HG03039 (cell line): ENCODE measurements at regions not wholly inside any gene's neighbourhood (a gene's known extent, or its start where the extent isn't known, plus 50 kb on each side); places are given as distances from the start of the nearest gene placed in this dataset.

ENCODE experiments used
- ATAC-seq: cut with Tn5 transposase; IDR thresholded peaks from one replicate; pipeline ENCODE4 v1.9.1; 2021; ENCODE audit warnings: mild to moderate bottlenecking, moderate library complexity; ENCODE audit not compliant: unreplicated experiment

DNA sequence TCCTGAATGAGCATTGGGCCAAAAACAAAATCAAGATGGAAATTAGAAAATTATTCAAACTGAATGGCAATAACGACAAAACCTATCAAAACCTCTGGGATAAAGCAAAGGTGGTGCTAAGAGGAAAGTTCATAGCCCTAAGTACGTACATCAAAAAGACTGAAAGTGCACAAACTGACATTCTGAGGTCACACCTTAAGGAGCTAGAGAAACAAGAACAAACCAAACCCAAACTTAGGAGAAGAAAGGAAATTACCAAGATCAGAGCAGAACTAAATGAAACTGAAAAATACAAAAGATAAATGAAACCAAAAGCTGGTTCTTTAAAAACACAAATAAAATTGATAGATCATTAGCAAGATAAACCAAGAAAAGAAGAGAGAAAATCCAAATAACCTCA, 1543.5 kb upstream of the ACVR2A start:
- ATAC-seq: no peak

DNA sequence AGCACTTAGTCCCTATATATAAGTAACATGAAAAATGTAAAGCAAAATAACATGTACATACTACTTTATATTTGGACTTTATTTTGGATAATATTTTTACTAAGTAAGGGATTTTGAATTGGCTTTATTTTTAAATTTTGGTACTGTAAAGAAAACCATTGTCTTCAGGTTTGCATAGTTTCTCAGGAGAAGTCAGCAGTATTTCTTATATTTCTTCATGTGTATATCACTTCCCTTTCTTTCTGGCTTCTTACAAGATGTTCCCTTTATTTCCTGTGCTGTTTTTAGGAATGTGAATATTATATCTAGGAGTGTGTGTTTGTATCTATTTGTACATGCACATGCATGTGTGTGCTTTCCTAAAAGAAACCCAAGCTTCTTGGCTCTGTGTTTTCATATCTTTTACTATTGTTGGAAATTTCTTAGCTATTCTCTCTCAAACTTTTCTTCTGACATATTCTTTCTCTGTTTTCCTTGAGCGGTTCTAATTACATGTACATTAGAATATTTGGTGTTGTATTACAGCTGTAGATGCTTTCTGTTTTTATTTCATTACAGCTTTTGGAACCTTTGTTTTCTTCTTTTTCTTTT, 1549.7 kb upstream of the ACVR2A start:
- no peak for ATAC-seq

DNA sequence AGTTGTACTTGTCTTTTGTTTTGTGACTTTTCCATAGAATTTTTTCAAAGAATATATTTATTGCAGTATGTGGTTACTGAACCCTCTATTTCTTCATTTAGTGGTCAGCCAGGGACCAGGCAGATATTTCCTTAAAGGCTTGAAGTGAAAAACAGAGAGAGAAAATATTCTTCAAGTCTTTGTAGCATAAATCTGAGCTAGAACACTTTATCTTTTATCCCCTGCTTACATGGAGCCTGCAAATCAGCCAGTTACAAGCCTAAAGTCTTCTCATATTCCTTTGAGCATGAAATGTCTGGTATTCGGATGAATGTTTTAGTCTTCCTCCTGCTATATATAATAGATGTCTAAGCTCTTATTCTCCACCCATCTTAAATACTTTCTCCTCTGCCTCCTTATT, 1557.5 kb upstream of the ACVR2A start:
- ATAC-seq: no peak

DNA sequence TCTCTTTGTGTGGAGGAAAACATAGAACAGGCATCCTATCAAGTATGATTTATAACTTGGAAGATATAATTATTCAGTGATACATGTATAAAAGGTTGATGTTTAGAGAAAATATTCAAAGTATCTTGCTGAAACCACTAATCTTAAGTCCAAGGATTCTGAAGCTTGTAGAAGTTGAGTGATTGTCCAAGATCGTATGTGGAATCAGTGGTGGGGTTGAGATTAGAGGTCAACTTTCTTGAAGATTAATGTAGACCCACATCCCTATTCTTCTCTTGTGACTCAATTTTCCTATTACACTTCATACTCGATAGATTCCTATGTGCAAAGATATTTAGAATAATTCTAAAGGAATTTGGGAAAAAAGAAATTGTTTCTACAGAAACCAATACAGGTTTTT, 1565.9 kb upstream of the ACVR2A start:
- no peak for ATAC-seq

DNA sequence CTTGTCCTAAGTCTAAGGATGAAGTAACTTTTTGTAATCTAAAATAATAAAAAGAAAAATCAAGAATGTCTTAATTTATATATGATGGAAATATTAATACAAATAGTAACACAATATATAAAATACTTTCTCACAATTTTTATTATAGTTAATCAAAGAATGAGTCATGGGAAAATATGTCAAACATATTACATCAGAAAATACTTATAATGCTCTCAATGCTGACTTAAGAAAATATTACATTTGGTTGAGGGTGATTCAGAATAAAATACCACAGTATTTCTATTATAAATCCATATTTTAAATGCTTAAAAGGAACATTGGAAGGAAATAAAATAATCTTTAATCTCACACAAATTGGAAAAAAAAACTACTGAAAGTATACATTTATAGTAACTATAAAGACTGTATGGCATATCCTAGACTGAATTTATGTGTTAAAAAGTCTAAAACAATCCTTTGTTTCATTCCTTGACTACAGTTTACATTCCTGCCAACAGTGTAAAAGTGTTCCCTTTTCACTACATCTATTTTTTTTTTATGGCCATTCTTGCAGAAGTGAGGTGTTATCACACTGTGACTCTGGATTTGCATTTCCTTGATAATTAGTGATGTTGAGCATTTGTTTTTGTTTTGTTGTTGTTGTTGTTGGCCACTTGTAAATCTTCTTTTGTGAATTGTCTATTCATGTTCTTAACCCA, 1573.5 kb upstream of the ACVR2A start:
- no peak for ATAC-seq

DNA sequence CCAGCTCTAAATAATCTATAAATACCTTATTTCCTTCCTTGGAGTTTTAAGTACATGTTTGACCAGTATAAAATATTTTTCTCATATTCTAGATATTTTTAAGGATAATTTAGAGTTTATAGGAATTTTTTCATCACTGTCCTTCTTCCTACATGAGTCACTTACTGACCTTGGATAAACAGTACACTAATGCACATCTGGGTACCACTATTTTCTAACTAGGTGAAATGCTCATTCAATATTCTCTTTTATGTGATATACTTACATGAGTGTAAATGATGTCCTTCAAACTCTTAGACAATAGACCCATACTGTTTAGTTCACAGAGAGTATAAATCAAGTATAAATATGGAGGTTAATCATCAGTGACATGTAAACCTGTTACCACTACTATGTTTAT, 1574.2 kb upstream of the ACVR2A start:
- ATAC-seq: no peak

DNA sequence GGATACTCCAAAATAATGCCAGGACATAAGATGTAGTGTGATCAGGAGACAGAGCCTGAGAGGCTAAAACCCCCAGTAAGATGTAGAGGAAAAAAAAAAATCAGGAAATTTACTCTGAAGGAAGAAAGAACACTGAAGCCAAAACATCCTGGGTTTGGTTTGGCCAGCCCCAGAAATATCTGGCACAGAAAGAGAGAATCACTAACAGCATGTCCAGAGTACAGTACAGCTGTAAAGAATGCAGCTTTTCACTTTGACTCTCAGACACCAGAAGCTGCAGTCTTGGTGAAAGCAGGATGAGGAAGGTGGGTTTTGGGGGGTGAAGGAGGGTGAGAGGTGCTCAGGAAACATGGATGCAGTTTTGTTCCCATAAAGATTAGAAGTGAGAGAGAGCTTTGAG, 1577.7 kb upstream of the ACVR2A start:
- ATAC-seq: no peak

DNA sequence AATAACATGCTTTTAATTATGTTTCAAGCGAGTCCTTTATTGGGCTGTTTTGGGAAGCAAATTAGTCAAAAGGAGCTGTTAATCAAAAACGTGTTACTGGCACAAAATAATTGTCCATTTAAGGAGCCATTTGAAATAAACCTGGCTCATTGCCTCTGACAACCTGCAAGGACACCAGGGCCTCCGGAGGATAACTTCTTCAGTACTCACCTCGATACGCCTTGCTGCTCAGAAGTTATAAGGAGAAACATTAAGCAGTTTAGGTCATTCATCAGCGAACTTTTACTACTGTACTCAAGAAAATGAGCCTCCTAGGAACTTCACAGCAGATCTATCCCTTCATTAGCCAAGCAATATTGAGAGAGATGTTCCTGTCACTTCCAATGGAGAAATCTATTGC, 1579.2 kb upstream of the ACVR2A start:
- ATAC-seq: no peak

DNA sequence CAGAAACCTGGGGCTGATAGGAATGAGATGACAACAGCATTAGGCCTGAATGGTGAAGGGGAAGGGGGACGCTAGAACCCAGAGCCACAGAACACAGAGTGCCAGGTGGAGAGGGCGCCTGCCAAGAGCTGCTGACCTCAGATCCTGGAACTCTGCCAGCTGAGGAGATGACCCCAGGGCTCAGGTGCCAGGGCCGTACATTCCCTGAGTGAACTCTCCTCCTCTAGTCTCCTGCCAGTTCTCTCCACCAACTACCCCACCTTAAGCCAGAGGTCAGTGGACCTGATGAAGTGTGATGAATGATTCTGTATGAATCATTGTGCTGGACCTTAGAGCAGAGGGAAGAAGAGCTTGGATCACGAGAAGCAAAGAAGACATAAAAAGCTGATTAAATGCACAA, 1582.2 kb upstream of the ACVR2A start:
- ATAC-seq: no peak

DNA sequence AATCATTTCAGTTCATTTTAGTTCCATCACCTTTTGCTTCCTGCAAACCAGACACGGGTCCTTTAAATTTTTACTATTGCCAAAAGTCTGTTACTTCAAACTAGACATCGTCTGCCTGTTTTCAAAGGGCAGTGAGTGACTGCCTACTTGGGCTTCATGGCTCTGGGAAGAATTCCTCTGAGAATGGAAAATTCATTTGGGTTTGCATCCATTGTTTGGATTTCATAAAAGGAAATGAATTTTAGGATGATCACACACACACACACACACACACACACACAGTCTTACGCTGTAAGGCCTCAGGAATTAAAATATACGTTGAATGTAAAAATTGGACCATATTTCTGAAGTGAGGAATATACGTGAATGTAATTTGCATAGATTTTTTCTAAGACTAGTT, 1584.3 kb upstream of the ACVR2A start:
- no peak for ATAC-seq

DNA sequence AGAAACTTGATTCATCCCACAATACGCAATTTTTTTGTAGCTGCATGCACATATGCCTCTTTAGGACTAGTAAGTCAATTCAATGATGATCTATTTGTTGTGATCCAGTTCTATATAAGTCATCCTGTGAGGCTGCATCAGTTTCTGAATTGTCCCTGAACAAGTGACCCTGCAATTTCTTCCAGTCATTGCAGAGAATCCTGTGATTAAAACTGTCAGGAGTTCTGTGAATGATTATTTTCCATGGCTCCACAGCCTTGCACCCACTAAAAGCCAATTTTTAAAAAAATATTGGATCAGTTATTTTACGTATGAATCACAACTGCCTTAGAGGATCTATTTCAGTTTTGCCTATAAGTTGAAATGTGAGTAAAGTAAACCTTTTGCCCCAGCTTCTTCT, 1585.0 kb upstream of the ACVR2A start:
- ATAC-seq: no peak

DNA sequence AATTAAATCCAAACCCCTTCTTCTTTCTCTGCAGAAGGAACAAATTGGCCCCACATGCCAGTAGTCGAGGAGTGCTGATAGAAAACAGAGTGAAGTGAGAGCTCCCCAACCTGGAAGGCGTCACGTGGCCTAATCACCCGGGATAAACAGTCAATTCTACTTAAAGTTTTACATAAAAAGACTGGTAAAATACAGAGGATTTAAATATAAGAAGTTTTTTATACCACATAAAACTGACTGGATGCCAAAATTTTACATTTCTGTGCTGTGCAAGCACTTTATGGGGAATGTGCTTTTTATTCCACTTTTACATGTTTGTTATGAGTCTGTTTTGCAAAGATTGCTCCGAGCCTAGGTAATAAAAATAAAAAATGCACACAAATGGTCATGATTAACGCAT, 1586.8 kb upstream of the ACVR2A start:
- no peak for ATAC-seq

DNA sequence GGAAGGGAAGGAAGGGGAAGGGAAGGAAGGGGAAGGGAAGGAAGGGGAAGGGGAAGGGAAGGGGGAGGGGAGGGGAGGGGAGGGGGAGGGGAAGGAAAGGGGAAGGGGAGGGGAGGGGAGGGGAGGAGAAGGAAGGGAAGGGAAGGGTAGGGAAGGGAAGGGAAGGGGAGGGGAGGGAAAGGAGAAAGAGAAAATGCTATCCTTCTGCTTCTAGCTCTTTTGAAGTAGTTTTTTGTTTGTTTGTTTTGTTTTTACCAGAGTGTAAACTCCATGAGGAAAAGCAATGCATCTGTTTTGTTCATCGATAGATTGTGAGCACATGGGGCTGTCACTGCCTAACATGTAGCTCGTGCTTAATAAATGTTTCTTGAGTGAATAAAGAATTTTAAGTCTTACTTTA, 1592.7 kb upstream of the ACVR2A start:
- ATAC-seq: no peak

DNA sequence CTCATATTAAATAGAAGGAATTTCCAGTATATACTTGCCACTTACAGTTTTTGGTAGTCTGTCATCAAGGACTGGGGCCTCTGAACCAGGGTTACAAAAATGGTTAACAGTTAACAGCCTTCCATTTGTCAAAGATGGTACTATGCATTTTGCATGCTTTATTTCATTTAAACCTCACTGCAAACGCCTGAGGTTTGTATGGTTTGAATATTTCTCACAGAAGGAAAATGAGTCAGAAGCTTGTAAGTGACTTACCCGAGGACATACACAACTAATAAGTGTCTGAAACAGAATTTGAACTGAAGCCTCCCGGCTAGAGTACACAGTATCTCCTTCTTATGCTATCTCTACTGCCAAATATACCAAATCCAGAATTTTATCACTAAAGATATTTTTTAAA, 1593.5 kb upstream of the ACVR2A start:
- no peak for ATAC-seq

DNA sequence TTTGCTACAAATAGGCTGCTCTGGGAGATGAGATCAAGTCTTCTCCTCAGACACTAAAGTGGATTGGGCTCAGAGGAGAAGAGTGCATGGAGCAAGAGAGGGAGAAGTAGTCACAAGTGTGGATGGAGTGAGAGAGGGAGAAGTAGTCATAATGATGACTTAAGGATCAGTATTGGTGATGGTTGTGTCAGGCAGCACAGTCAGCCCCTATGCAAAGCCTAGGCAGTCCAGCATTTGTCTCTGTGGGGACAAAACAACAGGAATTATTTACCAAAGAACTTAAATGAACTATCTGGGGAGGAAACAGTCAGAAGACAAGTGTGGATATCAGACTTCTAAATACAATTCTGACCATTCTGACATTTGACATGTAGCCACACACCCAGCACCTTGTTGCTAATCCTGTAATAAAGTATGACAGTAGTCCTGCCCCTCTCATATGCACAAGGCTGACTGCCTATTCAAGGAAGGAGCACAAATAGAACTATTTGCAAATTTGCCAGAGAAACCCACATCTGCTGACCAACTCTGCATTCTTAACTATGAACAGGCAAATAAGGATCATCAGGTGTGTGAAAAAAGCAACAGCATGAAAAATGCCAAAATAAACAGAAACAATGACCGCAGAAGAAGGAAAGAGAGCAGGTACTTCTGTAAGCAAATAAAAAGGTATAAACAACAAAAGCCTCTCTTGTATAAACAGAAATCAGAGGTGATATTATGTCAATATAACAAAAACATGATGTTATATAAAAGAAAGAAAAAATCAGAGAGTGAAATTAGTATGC, 1597.9 kb upstream of the ACVR2A start:
- peak; percentile 49 for ATAC-seq

DNA sequence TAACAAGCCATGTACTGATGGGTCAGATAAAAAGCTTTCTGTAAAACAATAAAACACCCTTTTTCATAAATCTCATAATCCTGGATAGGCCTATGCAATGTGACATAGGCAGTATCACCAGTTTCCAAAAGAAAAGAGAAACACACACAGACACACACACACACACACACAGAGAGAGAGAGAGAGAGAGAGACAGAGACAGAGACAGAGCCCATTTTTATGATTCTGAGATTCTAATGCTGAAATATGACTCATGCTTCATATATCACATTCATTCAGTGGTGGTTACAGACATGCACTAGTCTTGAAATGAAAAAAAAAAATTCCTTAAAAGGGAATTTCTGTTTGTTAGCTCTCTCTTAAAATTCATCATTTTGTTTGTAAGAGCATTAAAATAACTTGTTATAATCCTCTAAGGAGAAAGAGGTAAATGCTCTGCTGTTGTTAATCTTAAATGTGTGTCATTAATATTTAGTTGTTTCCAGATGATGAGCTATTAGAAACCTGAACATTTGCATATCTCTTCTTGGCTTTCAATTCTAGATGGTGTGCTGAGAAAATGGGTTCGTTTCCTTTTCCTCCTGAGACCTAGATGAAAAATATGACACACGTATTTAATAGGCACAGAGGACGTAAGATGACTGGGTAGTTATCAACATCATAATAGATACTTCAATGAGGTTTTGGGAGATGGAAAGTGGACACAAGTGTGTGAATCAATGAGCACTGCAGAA, 1598.7 kb upstream of the ACVR2A start:
- no peak for ATAC-seq

DNA sequence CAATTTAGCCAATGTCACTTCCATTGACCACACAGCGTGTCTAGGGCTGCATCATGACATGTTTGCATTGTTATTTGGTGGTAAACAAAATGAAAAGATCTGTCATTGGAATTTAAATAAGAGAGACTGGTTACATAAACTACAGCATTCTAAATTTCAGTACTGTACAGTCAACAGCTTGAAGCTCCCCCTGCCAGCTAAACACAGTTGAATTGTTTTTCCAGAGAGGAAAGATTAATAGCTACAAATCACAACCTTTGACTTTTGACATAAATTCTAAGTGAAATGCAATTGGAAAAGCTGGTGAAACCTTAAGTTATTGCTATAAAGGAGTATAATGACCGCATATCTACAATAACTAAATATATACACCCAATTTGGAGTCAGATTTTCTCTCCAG, 1600.0 kb upstream of the ACVR2A start:
- ATAC-seq: no peak

DNA sequence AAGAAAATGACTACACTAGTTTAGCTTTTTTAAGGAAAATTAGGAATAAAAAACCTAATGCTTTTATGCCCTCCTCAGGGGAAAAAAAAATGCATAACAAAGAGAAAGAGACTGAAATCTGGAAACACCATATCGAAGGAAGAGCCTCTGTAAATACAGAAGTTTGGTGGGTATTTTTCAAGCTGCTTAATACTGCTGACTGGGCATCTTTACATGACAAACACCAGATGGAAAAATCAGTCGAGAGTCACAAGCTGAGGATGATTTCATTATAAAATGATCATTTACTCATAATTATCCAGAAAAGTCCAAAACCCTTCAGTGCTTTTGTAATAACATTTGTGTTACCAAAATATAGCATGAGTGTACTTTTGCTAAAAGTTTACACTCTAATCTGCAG, 1600.7 kb upstream of the ACVR2A start:
- ATAC-seq: no peak

DNA sequence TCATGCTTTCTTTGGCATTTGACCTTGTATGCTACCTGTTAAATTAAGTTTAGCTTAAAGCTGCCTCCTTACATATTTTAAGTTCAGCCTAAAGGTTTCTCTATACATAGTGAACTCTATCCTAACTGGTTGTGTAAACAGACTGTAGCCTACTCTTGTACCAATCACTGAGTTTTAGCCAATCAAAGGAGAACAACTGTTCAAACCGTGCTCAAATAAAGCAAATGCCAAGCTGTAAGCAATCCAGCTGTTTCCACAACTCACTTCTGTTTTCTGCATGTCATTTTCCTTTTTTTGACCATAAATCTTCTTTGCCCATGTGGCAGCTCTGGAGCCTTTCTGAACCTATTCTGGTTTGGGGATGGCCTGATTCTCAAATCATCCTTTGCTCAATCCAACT, 1603.8 kb upstream of the ACVR2A start:
- no peak for ATAC-seq

DNA sequence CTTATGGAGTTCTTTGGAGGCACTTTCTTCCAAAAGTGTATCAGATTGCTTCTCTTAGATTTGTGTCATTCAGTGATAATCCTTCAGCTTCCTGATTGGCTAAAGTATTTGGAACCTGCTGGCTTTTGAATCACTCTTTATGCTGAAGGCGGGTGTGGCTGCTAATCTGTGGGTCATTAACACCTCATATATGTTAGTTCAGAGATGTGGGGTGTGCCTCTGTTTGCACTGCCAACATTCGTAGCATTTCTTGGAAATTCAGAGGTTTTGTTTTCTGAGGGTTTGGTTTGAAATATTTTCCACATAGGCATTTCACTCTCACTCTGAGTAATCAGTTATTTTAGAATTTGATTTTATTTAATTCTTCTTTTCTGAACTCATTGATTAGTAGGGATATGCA, 1604.4 kb upstream of the ACVR2A start:
- no peak for ATAC-seq

DNA sequence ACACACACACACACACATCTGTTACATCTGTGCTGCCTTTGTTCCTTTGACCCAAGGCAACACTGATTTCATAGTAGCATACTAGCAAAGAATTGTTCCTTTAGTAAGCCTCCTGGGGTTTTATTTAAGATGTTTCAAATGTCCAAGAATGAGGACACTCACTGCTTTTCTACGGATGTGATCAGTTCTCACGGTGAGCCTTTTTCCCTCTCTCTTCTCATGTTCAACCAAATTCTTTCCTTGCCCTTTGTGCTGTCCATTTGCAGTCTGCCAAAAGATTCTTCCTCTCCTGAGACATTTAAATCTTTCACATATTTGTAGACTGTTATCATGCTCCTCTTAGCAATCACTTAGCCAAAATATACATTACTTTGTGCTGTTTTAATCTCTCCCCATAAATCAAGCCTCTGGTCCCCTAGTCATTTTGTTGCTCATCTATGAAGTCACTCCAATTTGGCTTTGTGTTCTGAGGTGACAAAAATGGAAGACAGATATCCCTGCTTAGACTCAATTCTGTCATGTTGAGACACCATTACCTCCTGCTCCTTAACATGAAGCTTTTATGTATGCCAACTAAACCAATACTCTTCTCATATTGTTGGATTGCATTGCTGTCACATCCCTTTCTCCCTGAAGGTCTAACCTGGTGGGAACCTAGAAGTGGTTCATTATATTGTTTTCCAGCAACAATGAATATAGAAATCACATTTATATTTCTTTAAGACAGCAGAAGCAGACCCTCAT, 1605.3 kb upstream of the ACVR2A start:
- ATAC-seq: no peak
